GM12892 (cell line): ENCODE measurements at regions not wholly inside any gene's neighbourhood (a gene's known extent, or its start where the extent isn't known, plus 50 kb on each side); places are given as distances from the start of the nearest gene placed in this dataset.

Experiments used
- POLR2A ChIP-seq: IDR thresholded peaks from 2 replicates; pipeline ENCODE4 v1.6.1; 2011; ENCODE audit warnings: low read depth, low read length, control low read depth
- POLR2AphosphoS5 ChIP-seq: IDR thresholded peaks from 2 replicates; pipeline ENCODE4 v1.6.1; 2011; ENCODE audit warnings: low read depth, low read length, control low read depth

DNA sequence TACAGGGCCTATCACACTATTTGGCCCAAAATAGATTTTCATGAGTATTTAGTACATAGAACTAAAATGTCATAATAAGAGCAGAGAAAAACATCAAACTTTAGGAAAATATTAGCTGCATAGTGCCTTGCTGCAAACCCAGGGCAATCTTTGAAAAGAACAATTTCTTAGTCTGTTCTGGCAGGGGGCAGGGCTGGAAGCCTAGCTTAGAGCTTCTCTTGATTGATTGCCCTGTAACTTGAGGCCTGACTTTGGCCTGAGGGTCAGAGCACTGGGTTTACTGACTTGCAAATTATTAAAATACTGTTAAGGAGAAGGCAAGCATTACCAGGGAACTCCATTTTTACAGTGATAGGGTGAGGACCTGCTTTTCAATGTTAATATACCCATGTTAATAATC, 115.8 kb upstream of the SPAG17 start:
- TF ChIP-seq POLR2A (no peak), POLR2AphosphoS5 (no peak)
